Mucosa of descending colon (tissue), 3 donors: ENCODE measurements at regions not wholly inside any gene's neighbourhood (a gene's known extent, or its start where the extent isn't known, plus 50 kb on each side); places are given as distances from the start of the nearest gene placed in this dataset.

Source experiments
- ATAC-seq: fragments of 200-7000 bp; cut with Tn5 transposase; one replicate; pipeline ENCODE4 v1.9.1; 2020; ENCODE audit warnings: mild to moderate bottlenecking, moderate library complexity
- DNase-seq, 3 donors: peaks; one replicate each; pipeline ENCODE4 v3.0.0-alpha.2; 2020
- H3K36me3 ChIP-seq: fragments of 200-600 bp; one replicate; pipeline ENCODE4 v1.8.0; 2021; ENCODE audit warnings: low read depth, mild to moderate bottlenecking
- H3K4me1 ChIP-seq: fragments of 200-600 bp; one replicate; pipeline ENCODE4 v1.8.0; 2021; ENCODE audit warnings: low read depth, mild to moderate bottlenecking
- H3K4me3 ChIP-seq: fragments of 200-600 bp; one replicate; pipeline ENCODE4 v1.8.0; 2021; ENCODE audit warnings: mild to moderate bottlenecking
- H3K9me3 ChIP-seq: fragments of 200-600 bp; one replicate; pipeline ENCODE4 v1.8.0; 2021; ENCODE audit warnings: mild to moderate bottlenecking
- intact Hi-C, 2 donors: fragments of 100-400 bp; cut with DNase I in 1 of 2; cut with micrococcal nuclease in 1 of 2; formaldehyde crosslinking; loops; one replicate each; pipeline versions ENCODE4 v1.11.0 to v1.11.1; 2022; cut with DNase I, micrococcal nuclease
- TF ChIP-seq, protein P1 (sequence below): fragments of 200-600 bp; IDR thresholded peaks from one replicate; pipeline ENCODE4 v1.8.0; 2022; ENCODE audit warnings: antibody characterized with exemption, mild to moderate bottlenecking
- donor health status: DM: no; HTN: no; CAD: no; lungs with moderate emphysema.
- donor health status: DM: no; HTN: no; CAD: no.
- donor health status: DM: no; HTN: yes; CAD: no.

DNA sequence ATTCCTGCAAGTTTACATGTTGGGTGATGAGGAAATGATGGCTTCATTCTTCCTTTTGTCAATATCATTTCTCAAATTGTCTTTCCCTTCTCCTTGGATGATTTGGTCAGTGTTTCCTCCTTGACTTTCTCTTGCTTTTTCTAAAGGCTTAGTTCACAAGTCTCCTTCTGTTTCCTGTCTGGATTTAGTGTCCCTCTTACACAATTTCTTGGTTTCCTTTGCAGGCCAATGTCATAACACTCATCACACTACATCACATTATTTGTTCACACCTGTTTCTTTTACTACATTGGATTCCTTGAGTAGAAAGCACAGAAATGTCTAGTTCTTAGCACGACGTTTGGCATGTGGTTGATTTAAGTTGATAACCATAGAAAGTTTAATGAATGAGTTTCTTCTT, 490.7 kb downstream of the TDRD3 start:
- Histone ChIP-seq H3K4me3 (no peak overlapping the region), H3K36me3 (no peaks in the 10 kb centered on the region), H3K4me1 (no peaks in the 10 kb centered on the region), H3K9me3 (no peaks in the 10 kb centered on the region)
- intact Hi-C loops, result no loop called here
- no peak for DNase-seq
- ATAC-seq, result no peak
- TF ChIP-seq, protein P1, sequence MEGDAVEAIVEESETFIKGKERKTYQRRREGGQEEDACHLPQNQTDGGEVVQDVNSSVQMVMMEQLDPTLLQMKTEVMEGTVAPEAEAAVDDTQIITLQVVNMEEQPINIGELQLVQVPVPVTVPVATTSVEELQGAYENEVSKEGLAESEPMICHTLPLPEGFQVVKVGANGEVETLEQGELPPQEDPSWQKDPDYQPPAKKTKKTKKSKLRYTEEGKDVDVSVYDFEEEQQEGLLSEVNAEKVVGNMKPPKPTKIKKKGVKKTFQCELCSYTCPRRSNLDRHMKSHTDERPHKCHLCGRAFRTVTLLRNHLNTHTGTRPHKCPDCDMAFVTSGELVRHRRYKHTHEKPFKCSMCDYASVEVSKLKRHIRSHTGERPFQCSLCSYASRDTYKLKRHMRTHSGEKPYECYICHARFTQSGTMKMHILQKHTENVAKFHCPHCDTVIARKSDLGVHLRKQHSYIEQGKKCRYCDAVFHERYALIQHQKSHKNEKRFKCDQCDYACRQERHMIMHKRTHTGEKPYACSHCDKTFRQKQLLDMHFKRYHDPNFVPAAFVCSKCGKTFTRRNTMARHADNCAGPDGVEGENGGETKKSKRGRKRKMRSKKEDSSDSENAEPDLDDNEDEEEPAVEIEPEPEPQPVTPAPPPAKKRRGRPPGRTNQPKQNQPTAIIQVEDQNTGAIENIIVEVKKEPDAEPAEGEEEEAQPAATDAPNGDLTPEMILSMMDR, result no peak

DNA sequence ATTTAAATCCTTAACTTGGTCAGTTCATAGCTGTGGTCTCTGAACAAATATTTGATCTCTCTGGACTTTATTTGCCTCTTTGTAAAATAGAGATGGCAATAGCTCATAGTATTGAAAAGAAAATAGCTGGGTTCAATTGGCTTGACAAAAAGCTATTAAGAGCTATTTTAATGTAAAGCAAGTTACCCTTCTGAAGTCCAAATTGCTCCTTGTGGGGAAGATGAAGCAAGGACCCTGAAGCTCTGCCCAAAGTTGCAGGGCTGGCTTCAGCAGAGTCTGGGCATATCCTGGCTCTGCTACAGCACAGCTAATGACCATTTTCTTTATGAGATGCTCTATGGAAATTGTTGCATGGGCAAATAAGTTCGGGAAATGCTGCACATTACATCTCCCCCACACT, 484.5 kb downstream of the TDRD3 start:
- DNase-seq, result no peak
- TF ChIP-seq, protein P1, result no peak
- no peak for ATAC-seq
- H3K9me3 ChIP-seq, result no peaks in the 10 kb centered on the region
- intact Hi-C loops, result no loop called here
- no peak overlapping the region for H3K4me3 ChIP-seq
- H3K36me3 ChIP-seq, result no peaks in the 10 kb centered on the region
- no peaks in the 10 kb centered on the region for H3K4me1 ChIP-seq

DNA sequence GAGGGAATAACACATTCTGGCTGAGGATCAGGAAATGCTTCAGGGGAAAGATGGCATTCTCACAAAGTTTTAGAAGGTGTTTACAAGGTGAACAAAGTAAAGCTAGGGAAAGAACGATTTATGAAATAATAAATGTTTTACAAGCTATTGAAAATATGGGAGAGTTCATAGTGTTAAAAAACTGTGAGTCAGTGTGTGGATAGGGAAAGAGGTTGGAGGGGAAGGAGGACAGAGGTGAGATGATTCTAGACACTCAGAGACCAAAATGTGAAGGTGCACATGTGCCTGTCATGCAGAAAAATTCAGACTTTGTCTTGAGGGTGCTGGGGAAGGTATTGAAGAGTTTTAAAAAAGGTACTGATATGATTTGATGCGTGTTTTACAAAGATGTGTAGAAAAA, 476.1 kb downstream of the TDRD3 start:
- intact Hi-C loops, result no loop called here

DNA sequence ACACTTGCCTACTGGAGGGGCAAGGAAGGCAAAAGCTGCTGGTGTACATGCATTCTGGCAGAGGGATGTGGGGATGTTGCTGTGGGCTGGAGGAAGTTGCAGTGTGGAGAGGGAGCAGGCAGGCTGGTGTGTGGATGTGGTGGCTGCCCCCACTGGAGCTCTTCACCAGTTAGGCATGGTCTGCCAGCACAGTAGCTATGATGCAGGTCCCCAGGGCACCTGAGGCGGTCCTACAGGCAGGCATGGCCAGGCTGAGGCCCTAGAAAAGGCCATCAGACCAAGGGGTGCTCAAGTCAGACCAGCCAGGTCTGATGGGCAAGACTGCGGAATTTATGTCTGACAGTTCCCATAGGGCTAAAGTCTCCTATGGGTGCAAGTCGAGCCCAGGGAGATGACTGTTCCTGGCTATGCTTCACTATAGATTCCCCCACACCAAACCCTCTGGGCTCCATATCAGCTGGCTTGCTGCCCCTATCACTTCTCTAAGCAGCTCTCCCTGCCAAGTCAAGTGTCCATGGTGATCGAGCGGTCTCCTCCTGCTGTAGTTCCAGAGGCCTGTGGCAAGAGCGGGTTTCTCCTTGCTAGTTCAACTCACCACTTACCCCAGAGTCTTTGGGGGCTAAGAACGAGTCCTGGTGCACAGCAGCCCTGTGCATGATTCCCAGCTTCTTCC, 473.1 kb downstream of the TDRD3 start:
- no peak for DNase-seq
- peaks cover 6% of the 10 kb centered on the region for H3K9me3 ChIP-seq
- ATAC-seq, result no peak
- no peaks in the 10 kb centered on the region for H3K4me1 ChIP-seq
- TF ChIP-seq, protein P1, result no peak
- intact Hi-C loops, result no loop called here
- no peaks in the 10 kb centered on the region for H3K36me3 ChIP-seq
- no peak overlapping the region for H3K4me3 ChIP-seq

More for the DNA sequence above, 476.1 kb downstream of the TDRD3 start:
- no peaks in the 10 kb centered on the region for H3K9me3 ChIP-seq
- H3K36me3 ChIP-seq, result no peaks in the 10 kb centered on the region
- H3K4me3 ChIP-seq, result no peak overlapping the region
- H3K4me1 ChIP-seq, result no peaks in the 10 kb centered on the region
- ATAC-seq, result no peak
- DNase-seq, result no peak
- TF ChIP-seq, protein P1, result no peak

DNA sequence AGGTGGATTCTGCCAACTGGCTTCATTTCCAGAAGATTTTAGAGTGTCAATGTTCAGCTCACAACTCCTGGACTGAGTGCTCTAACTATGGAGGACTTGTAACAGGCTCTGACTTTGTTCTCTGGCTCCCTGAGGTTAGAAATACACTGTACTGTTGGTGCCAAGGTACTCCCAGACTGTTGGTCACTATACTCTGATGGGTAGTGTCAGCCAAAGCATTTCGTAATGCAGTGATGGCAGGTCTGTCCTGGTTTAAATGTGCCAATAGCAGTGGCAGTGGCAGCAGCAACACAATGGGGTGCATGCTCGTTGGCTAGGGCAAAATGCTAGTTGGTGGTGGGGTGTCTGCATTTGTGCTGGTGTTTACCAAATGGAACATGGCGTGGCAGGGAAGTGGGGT, 472.2 kb downstream of the TDRD3 start:
- no peak for DNase-seq
- no peak overlapping the region for H3K4me3 ChIP-seq
- peaks cover 9% of the 10 kb centered on the region for H3K9me3 ChIP-seq
- TF ChIP-seq, protein P1, result no peak
- H3K36me3 ChIP-seq, result no peaks in the 10 kb centered on the region
- intact Hi-C loops, result no loop called here
- H3K4me1 ChIP-seq, result no peaks in the 10 kb centered on the region
- no peak for ATAC-seq

DNA sequence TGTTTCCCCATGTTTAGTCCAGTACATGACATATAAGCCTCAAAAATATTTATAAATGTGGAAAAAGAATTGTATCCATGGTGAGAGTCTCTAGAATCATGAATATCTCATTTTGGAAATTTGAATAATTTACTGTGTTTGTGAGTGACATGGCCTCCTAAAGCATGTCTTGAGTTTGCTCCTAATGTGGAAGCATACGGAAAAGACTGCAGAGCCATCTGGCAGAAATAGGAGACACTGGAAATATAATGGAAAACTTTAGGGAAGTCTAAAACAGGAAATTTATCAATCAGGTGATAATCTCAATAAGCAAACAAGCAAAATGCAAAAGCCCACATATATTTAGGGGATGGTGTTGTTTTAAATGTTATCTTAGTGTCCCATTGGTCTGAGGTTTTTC, 465.0 kb downstream of the TDRD3 start:
- TF ChIP-seq, protein P1, result no peak
- intact Hi-C loops, result no loop called here
- DNase-seq, result no peak
- H3K9me3 ChIP-seq, result peaks cover 9% of the 10 kb centered on the region
- H3K4me3 ChIP-seq, result no peak overlapping the region
- H3K4me1 ChIP-seq, result no peaks in the 10 kb centered on the region
- no peak for ATAC-seq
- no peaks in the 10 kb centered on the region for H3K36me3 ChIP-seq
